Osteoblast (primary cell): ENCODE measurements at regions not wholly inside any gene's neighbourhood (a gene's known extent, or its start where the extent isn't known, plus 50 kb on each side); places are given as distances from the start of the nearest gene placed in this dataset.
A peak's percentile ranks its signal among the peaks of the same experiment; 100 is the strongest.

ENCODE experiments used
- DNase-seq: peaks from one replicate; pipeline ENCODE4 v3.0.0; 2011; ENCODE audit warnings: low spot score, mixed read lengths; ENCODE audit not compliant: insufficient read length; ENCODE audit errors: missing footprints
- H2AFZ ChIP-seq: 2 replicates; pipeline ENCODE4 v1.6.0; 2011; ENCODE audit warnings: mild to moderate bottlenecking, low read length
- H3K27ac ChIP-seq: 2 replicates; pipeline ENCODE4 v1.5.1; 2011; ENCODE audit warnings: mild to moderate bottlenecking, low read depth, low read length, moderate library complexity
- H3K27me3 ChIP-seq: 2 replicates; pipeline ENCODE4 v1.6.0; 2012; ENCODE audit warnings: mild to moderate bottlenecking, control low read depth, inconsistent platforms, low read length, moderate library complexity; ENCODE audit not compliant: insufficient read depth
- H3K36me3 ChIP-seq: 2 replicates; pipeline ENCODE4 v1.5.1; 2011; ENCODE audit warnings: mild to moderate bottlenecking, low read length, control low read depth, moderate library complexity; ENCODE audit not compliant: insufficient read depth
- H3K4me1 ChIP-seq: 2 replicates; pipeline ENCODE4 v1.5.1; 2011; ENCODE audit warnings: mild to moderate bottlenecking, low read length, control low read depth, moderate library complexity; ENCODE audit not compliant: insufficient read depth
- H3K4me2 ChIP-seq: 2 replicates; pipeline ENCODE4 v1.6.0; 2011; ENCODE audit warnings: mild to moderate bottlenecking, low read length; ENCODE audit not compliant: insufficient read depth
- H3K4me3 ChIP-seq: fragments of 200-600 bp; sonication (generic); 3 replicates; pipeline ENCODE4 v1.5.1; 2012; ENCODE audit warnings: mild to moderate bottlenecking, low read length, inconsistent platforms; ENCODE audit not compliant: insufficient read depth
- H3K79me2 ChIP-seq: 2 replicates; pipeline ENCODE4 v1.6.0; 2012; ENCODE audit warnings: mild to moderate bottlenecking, low read length, control low read depth, inconsistent platforms; ENCODE audit not compliant: insufficient read depth
- H3K9me3 ChIP-seq: 2 replicates; pipeline ENCODE4 v1.5.1; 2011; ENCODE audit warnings: low read depth, low read length, control low read depth
- H4K20me1 ChIP-seq: 2 replicates; pipeline ENCODE4 v1.6.0; 2012; ENCODE audit warnings: mild to moderate bottlenecking, low read length, control low read depth; ENCODE audit not compliant: insufficient read depth
- CTCF ChIP-seq: IDR thresholded peaks from 2 replicates; pipeline ENCODE4 v1.5.1; 2011; ENCODE audit warnings: mild to moderate bottlenecking, low read depth, low read length, moderate library complexity; ENCODE audit errors: extremely low read depth

GRCh38 chr22:22080270-22080669 lies 97.7 kb upstream of the TOP3B start:
- no peak for DNase-seq
- H3K27me3 ChIP-seq: peaks cover 10% of the 10 kb centered on the region
- no peaks in the 10 kb centered on the region for H3K79me2 ChIP-seq
- no peak overlapping the region for H3K4me2 ChIP-seq
- no peaks in the 10 kb centered on the region for H3K9me3 ChIP-seq
- H3K27ac ChIP-seq: no peak overlapping the region
- H3K36me3 ChIP-seq: no peaks in the 10 kb centered on the region
- H4K20me1 ChIP-seq: no peaks in the 10 kb centered on the region
- H3K4me1 ChIP-seq: no peaks in the 10 kb centered on the region
- no peak overlapping the region for H2AFZ ChIP-seq
- no peak overlapping the region for H3K4me3 ChIP-seq
- TF ChIP-seq CTCF: no peak

GRCh38 chr22:22079404-22080148 lies 97.0 kb upstream of the TOP3B start:
- no peak for TF ChIP-seq CTCF
- Histone ChIP-seq H3K9me3 (no peaks in the 10 kb centered on the region), H3K4me3 (no peak overlapping the region), H3K79me2 (no peaks in the 10 kb centered on the region), H3K27me3 (peaks cover 10% of the 10 kb centered on the region), H3K4me1 (no peaks in the 10 kb centered on the region), H3K4me2 (no peak overlapping the region), H3K27ac (no peak overlapping the region), H2AFZ (no peak overlapping the region), H4K20me1 (no peaks in the 10 kb centered on the region), H3K36me3 (no peaks in the 10 kb centered on the region)
- no peak for DNase-seq

GRCh38 chr22:22078329-22078728 lies 95.7 kb upstream of the TOP3B start:
- Histone ChIP-seq H3K9me3 (no peaks in the 10 kb centered on the region), H3K4me2 (no peak overlapping the region), H3K4me1 (no peaks in the 10 kb centered on the region), H3K4me3 (no peak overlapping the region), H3K79me2 (no peaks in the 10 kb centered on the region), H4K20me1 (no peaks in the 10 kb centered on the region), H3K27ac (no peak overlapping the region), H2AFZ (no peak overlapping the region), H3K36me3 (no peaks in the 10 kb centered on the region), H3K27me3 (peaks cover 10% of the 10 kb centered on the region)
- DNase-seq: no peak
- TF ChIP-seq CTCF: no peak

GRCh38 chr22:22076932-22077703 lies 94.5 kb upstream of the TOP3B start:
- no peak for TF ChIP-seq CTCF
- Histone ChIP-seq H3K4me3 (no peak overlapping the region), H3K9me3 (no peaks in the 10 kb centered on the region), H3K79me2 (no peaks in the 10 kb centered on the region), H3K4me2 (no peak overlapping the region), H2AFZ (no peak overlapping the region), H3K36me3 (no peaks in the 10 kb centered on the region), H3K27me3 (peaks cover 13% of the 10 kb centered on the region), H3K27ac (no peak overlapping the region), H4K20me1 (no peaks in the 10 kb centered on the region), H3K4me1 (no peaks in the 10 kb centered on the region)
- peak; percentile 54 for DNase-seq
